ENCODE measurements at regions not wholly inside any gene's neighbourhood (a gene's known extent, or its start where the extent isn't known, plus 50 kb on each side); places are given as distances from the start of the nearest gene placed in this dataset.

DNA sequence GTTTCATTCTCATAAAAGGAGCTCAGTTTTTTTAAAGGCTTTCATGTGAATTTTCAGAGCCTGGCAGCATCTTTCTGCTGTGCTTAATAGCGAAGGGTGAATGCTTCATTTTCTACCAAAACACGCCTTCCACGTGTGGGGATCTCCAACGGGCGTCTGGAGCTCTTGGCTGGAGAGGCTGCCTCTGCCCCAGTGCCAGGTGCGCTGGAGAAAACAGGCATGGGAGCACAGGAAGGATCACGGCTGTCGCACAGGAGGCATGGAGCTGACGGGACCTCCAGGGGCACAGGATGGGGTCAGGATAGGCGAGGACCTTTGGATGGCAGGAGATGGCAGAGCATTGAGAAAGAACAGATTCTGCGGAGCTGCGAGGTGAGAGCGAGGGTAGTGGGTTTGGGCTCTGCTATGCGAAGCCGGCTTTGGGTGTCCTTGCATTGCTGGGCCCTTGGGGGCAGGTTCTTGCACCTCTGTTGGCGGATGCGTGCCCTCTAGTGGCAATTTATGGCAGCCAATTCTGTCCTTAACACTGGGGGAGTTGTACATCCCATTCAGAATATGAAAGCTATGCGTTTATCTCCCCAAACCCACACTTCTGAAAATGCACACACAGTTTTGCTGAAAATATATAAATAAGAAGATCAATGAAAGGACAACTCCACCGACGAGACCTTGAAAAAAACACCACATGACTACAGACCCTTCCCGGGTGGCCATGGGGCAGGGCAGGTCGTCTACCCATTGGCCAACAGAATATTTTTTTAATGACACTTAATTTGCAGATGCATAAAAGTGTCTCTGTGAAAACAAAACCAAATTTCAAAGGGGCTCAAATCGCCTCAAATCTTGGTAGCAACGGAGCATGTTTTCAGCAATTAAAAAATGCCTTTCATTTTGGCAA lies 90.4 kb upstream of the SLC35G4 start:
- H3K9me3 ChIP-seq (ENCODE audit: low read length) = no peaks in the 10 kb centered on the region
- BruUV-seq (replicated peaks) = no TSS peak
- CTCF ChIA-PET (ENCODE audit: low intra/inter-chr PET ratio, low total read pairs) = interaction anchor here (1.5 to 2.9 kb wide), 2 partner anchors 19 to 208 kb away, joined by 3 to 26 read pairs; no protein-coding TSS in a partner anchor
- H3K4me3 ChIP-seq (replicated peaks in 1 of 3; ENCODE audit: insufficient read depth in 1 of 3, low read depth in 2 of 3, low read length in 3 of 3) = peak overlapping the region in 1 of 3 experiments; percentile 51; a peak in 1 of 6 replicates
- intact Hi-C loops (cut with micrococcal nuclease; ENCODE audit: unreplicated experiment) (loop anchor here (2.0 to 5.0 kb wide), 2 partner anchors 54 to 132 kb away; no protein-coding TSS in a partner anchor), in situ Hi-C loops (cut with HindIII; ENCODE audit: extremely low pct_ligation_motif_present, low pct_unique_long_range_greater_than_20kb) (loop anchor here (10.0 kb wide), 1 partner anchor 54 kb away; no protein-coding TSS in a partner anchor)
- no peaks in the 10 kb centered on the region for H3K27me3 ChIP-seq (ENCODE audit: control insufficient read depth in 1 of 2, insufficient read depth in 2 of 2, low read length in 2 of 2)
- peak; percentile 92 for FAIRE-seq
- peaks cover 15% of the 10 kb centered on the region for H3K4me1 ChIP-seq (ENCODE audit: insufficient read depth, low read length)
- H3K4me2 ChIP-seq (ENCODE audit: low read depth, low read length) = peak overlapping the region; percentile 52
- H3K79me2 ChIP-seq (ENCODE audit: insufficient read depth, low read length) = no peaks in the 10 kb centered on the region
- peak; percentile 64 for DNase-seq (ENCODE audit: low spot score)
- no peaks in the 10 kb centered on the region for H3K36me3 ChIP-seq (replicated peaks in 1 of 2; ENCODE audit: control insufficient read depth in 1 of 2, insufficient read depth in 2 of 2, low read length in 2 of 2)
- POLR2A ChIA-PET = no interaction called here
- H3K27ac ChIP-seq (ENCODE audit: extremely low read length, insufficient read depth, low read length) = no peak overlapping the region
- ATAC-seq = peak; percentile 99
- H3K9ac ChIP-seq (ENCODE audit: insufficient read depth, low read depth, low read length) = no peak overlapping the region
- H2AFZ ChIP-seq (ENCODE audit: low read length) = no peak overlapping the region
- H4K20me1 ChIP-seq (ENCODE audit: insufficient read depth, low read length) = no peaks in the 10 kb centered on the region
- 30% methylated on average over 23 of the region's 24 CpGs for WGBS (ENCODE audit: low lambda C conversion rate)
- TF ChIP-seq, protein P1, sequence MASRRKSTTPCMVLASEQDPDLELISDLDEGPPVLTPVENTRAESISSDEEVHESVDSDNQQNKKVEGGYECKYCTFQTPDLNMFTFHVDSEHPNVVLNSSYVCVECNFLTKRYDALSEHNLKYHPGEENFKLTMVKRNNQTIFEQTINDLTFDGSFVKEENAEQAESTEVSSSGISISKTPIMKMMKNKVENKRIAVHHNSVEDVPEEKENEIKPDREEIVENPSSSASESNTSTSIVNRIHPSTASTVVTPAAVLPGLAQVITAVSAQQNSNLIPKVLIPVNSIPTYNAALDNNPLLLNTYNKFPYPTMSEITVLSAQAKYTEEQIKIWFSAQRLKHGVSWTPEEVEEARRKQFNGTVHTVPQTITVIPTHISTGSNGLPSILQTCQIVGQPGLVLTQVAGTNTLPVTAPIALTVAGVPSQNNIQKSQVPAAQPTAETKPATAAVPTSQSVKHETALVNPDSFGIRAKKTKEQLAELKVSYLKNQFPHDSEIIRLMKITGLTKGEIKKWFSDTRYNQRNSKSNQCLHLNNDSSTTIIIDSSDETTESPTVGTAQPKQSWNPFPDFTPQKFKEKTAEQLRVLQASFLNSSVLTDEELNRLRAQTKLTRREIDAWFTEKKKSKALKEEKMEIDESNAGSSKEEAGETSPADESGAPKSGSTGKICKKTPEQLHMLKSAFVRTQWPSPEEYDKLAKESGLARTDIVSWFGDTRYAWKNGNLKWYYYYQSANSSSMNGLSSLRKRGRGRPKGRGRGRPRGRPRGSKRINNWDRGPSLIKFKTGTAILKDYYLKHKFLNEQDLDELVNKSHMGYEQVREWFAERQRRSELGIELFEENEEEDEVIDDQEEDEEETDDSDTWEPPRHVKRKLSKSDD (CRISPR knock-in tag; IDR thresholded peaks at IDR 0.05; ENCODE audit: low read depth) = no peak
- TF ChIP-seq ZNF768 (CRISPR knock-in tag; IDR thresholded peaks at IDR 0.05) = peak; percentile 68
- TF ChIP-seq, protein P2, sequence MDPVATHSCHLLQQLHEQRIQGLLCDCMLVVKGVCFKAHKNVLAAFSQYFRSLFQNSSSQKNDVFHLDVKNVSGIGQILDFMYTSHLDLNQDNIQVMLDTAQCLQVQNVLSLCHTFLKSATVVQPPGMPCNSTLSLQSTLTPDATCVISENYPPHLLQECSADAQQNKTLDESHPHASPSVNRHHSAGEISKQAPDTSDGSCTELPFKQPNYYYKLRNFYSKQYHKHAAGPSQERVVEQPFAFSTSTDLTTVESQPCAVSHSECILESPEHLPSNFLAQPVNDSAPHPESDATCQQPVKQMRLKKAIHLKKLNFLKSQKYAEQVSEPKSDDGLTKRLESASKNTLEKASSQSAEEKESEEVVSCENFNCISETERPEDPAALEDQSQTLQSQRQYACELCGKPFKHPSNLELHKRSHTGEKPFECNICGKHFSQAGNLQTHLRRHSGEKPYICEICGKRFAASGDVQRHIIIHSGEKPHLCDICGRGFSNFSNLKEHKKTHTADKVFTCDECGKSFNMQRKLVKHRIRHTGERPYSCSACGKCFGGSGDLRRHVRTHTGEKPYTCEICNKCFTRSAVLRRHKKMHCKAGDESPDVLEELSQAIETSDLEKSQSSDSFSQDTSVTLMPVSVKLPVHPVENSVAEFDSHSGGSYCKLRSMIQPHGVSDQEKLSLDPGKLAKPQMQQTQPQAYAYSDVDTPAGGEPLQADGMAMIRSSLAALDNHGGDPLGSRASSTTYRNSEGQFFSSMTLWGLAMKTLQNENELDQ (CRISPR knock-in tag; IDR thresholded peaks at IDR 0.05; ENCODE audit: borderline replicate concordance) = no peak
- TF ChIP-seq, protein P3, sequence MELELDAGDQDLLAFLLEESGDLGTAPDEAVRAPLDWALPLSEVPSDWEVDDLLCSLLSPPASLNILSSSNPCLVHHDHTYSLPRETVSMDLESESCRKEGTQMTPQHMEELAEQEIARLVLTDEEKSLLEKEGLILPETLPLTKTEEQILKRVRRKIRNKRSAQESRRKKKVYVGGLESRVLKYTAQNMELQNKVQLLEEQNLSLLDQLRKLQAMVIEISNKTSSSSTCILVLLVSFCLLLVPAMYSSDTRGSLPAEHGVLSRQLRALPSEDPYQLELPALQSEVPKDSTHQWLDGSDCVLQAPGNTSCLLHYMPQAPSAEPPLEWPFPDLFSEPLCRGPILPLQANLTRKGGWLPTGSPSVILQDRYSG (CRISPR knock-in tag; IDR thresholded peaks at IDR 0.05) = no peak
- 0 out of 2 replicates have a peak, but pooled peaks have one; percentile 31 for TF ChIP-seq KDM5B (CRISPR knock-in tag; IDR thresholded peaks at IDR 0.05; ENCODE audit: borderline replicate concordance)
- TF ChIP-seq SMC3 (IDR thresholded peaks at IDR 0.05; ENCODE audit: low read length) = peak; percentile 90
- TF ChIP-seq, protein P4, sequence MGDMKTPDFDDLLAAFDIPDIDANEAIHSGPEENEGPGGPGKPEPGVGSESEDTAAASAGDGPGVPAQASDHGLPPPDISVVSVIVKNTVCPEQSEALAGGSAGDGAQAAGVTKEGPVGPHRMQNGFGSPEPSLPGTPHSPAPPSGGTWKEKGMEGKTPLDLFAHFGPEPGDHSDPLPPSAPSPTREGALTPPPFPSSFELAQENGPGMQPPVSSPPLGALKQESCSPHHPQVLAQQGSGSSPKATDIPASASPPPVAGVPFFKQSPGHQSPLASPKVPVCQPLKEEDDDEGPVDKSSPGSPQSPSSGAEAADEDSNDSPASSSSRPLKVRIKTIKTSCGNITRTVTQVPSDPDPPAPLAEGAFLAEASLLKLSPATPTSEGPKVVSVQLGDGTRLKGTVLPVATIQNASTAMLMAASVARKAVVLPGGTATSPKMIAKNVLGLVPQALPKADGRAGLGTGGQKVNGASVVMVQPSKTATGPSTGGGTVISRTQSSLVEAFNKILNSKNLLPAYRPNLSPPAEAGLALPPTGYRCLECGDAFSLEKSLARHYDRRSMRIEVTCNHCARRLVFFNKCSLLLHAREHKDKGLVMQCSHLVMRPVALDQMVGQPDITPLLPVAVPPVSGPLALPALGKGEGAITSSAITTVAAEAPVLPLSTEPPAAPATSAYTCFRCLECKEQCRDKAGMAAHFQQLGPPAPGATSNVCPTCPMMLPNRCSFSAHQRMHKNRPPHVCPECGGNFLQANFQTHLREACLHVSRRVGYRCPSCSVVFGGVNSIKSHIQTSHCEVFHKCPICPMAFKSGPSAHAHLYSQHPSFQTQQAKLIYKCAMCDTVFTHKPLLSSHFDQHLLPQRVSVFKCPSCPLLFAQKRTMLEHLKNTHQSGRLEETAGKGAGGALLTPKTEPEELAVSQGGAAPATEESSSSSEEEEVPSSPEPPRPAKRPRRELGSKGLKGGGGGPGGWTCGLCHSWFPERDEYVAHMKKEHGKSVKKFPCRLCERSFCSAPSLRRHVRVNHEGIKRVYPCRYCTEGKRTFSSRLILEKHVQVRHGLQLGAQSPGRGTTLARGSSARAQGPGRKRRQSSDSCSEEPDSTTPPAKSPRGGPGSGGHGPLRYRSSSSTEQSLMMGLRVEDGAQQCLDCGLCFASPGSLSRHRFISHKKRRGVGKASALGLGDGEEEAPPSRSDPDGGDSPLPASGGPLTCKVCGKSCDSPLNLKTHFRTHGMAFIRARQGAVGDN (CRISPR knock-in tag; IDR thresholded peaks at IDR 0.05) = peak; percentile 40
- peak; percentile 33 for TF ChIP-seq TEAD3 (CRISPR knock-in tag; optimal IDR thresholded peaks at IDR 0.05; ENCODE audit: borderline replicate concordance)
- TF ChIP-seq SALL2 (CRISPR knock-in tag; IDR thresholded peaks at IDR 0.05) = 0 out of 2 replicates have a peak, but pooled peaks have one; percentile 32
- TF ChIP-seq MIXL1 (CRISPR knock-in tag; IDR thresholded peaks at IDR 0.05) = peak; percentile 28; the same call in 1 of the 2 replicates
